ENCODE measurements at regions not wholly inside any gene's neighbourhood (a gene's known extent, or its start where the extent isn't known, plus 50 kb on each side); places are given as distances from the start of the nearest gene placed in this dataset.

- DNase-seq (ENCODE audit: low read depth, low spot score): no peak
Observed at GRCh38 chr11:112806876-112807275, 154.3 kb upstream of the NCAM1 start.

- DNase-seq (ENCODE audit: low read depth, low spot score): no peak
Observed at GRCh38 chr11:112809429-112809828, 151.8 kb upstream of the NCAM1 start.

- DNase-seq (ENCODE audit: low read depth, low spot score): no peak
Observed at GRCh38 chr11:112810951-112811350, 150.3 kb upstream of the NCAM1 start.

- DNase-seq (ENCODE audit: low read depth, low spot score): no peak
Observed at GRCh38 chr11:112811783-112812182, 149.4 kb upstream of the NCAM1 start.

DNA sequence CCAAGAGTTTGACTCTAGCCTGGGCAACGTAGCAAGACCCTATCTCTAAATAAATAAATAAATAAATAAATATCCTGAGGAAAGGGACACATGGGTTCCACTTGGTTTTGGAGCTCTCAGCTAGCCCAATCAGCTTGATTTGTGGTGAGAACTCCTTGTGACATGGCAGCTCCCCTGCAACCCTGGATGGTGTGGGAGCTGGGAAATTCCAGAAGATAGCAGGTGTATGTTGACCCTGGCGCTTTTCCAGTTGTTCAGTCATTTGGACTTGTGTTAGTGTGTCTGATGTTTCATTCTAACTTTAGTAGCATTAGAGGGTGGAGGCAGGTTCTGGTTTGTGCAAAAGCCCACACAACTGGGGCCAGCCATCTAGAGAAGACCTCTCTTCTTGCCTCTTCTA lies 148.5 kb upstream of the NCAM1 start:
- no peak for DNase-seq (ENCODE audit: low read depth, low spot score)

GRCh38 chr11:112814168-112814567 lies 147.1 kb upstream of the NCAM1 start:
- DNase-seq (ENCODE audit: low read depth, low spot score): no peak

DNA sequence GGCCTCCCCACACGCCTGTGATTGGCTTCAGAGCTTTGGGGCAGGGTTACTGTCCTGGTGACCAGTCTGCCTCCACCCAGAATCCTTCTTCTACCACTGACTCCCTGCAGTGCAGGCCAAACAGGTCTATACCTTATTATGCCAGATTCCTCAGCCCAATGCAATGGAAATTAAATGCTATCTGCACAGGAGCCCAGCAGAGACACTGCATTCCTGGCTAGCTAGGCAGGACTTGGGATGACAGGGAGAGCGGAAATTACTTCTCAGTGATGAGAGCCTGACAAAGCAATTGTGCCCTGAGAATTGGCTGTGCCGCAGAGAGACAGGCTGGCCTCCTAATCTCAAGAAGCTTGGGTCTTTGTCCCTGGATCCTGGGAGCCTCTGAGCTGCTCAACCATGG lies 143.8 kb upstream of the NCAM1 start:
- DNase-seq (ENCODE audit: low read depth, low spot score): no peak

DNA sequence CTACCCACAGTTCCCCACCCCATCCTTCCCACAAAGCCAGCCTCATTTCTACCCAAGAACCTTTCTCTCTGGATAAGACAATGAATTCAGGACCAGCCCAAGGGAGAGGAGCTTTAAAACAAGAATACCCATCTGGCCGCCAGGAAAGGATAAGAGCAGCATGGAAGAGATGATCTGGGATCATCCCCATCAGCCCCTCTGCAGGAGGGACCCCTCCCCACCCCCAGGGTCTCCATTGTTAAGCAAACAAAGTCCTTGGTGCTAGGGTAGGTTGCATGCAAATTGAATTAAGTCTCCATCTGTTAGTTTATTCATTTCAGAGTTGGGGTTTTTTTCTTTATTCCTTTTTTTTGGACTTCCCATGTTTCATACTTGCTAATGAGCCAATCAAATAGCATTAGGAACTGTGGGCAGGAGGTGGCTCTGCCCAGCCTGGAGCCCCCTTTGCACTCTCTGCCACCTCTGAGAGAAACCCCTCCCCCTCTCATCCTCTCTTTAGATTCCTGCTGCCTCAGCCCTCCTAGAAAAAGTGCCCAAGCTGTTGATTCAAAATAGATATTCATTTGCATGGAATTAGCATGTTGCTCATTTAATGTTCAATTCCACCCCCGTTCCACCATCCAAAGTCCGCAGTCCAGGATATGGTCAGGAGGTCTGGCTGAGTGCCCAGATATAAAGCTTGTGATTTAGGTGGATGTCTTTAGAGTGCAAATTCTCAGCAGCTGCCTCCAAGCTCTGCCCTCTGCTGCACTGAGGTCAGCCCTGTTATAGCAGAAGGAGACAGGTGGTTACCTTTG lies 138.5 kb upstream of the NCAM1 start:
- DNase-seq (ENCODE audit: low read depth, low spot score): no peak

DNA sequence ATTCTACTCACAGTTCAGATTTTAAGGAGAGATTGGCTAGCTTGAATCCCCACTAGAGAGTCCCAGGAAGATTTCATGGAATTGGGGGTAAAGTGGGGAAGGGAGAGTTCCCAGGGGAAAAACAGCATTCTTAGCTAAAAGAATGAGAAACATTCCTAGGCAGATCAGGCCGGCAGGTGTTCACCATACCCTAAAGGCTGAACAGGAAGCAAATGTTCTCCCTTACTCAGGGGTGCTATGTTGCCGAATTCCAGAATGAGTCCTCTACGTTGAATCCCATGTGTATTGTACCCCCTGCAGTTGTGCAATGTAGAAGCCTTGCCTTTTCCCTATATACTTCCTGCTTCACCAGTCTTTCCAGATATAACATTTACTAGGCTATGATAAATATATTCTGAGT lies 135.2 kb upstream of the NCAM1 start:
- DNase-seq (ENCODE audit: low read depth, low spot score): no peak

DNA sequence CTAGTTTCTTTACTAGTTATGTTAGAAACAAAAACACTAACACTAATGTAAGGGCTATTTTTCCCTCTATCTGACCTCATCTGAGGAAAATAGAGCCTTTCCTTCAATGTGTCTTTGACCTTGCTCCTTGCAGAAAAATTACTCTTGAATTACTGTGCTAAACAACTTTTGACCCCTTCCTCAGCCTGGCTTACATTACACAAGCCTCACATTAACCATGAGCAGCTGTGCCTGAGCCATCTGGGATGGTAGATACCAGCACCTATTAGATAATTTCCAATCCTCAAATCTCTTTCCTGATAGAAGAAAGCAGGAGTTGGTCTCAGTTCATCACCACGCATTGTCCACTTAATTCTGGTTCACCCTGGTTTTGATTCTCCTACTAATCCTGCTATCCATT lies 134.4 kb upstream of the NCAM1 start:
- DNase-seq (ENCODE audit: low read depth, low spot score): no peak

GRCh38 chr11:112828421-112828820 lies 132.8 kb upstream of the NCAM1 start:
- no peak for DNase-seq (ENCODE audit: low read depth, low spot score)

GRCh38 chr11:112829971-112830654 lies 131.1 kb upstream of the NCAM1 start:
- no peak for DNase-seq (ENCODE audit: low read depth, low spot score)

DNA sequence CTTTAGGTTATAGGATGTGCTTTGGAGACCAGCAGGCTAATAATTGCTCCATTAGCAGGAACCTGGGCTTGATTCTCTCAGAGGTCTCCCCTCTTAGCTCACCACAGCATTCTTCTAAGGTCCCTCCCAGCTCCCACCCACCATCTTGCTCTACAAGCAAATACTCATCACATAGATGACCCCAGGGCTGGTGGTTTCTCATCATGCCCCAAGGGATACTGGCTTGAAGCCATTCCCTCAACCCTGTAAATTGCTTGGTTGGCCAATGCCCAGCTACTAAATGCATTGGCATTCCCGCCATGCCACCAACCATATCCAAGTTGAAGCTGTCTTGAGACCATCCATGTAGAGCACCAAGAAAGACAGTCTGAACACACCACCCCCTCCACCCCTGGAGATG lies 130.2 kb upstream of the NCAM1 start:
- no peak for DNase-seq (ENCODE audit: low read depth, low spot score)

DNA sequence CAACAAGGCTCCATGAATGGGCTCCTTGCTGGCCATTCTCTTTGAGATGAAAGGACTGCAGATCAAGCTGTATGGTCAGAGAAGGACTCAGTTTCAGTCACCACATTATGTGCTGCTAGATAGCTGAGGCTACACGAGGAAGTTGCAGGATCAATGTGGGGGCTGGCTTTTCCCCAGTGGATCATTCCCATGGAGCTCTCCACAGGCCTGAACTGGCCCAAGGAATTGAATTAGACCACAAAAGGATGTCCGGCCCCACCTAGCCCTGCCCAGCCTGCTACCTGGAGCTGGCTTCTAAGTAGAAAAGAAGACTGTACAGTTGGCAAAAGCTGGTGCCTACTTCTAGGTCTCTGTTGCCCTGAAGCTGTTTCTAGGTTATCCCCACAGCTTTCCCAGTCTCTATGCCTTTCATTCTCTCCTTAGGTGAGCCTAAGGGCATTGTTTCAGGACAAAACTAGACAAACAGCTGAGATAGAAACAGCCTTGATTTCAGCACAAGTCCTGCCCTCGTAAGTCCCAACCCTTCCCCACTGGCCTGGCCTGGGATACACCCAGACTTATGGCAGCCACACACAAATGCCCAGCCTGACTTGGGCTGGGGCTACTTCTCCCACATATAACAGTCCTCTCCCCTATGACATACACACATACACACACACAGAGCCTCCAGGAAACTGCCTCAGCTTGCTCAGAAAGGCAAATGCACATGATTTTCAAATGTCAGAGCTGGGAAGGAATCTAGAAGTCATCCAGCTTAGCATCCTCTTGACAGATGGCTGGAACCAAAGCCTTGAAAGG lies 129.1 kb upstream of the NCAM1 start:
- no peak for DNase-seq (ENCODE audit: low read depth, low spot score)

DNA sequence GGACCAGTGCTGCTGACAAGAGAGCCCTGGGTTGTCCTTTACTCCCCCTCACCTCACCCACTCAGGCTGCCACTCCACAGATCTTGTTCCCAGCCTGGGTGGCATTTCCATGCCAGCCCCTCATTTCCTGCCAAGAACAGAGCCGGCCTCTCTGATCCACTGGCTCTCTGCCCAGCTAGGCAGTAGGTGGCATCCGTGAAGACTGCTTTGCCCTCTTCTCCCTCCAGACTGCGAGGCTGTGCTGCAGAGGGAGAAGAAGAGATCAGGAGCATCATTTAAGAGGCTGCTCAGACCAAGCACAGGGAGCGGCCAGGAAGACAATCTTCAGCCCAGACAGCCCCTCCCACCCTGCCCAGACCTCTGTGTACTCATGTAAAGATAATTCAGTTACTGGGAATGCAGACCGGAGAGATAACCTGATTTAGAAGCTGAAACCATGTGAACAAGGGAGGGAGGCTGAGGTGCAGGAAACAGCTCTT lies 126.9 kb upstream of the NCAM1 start:
- no peak for DNase-seq (ENCODE audit: low read depth, low spot score)

DNA sequence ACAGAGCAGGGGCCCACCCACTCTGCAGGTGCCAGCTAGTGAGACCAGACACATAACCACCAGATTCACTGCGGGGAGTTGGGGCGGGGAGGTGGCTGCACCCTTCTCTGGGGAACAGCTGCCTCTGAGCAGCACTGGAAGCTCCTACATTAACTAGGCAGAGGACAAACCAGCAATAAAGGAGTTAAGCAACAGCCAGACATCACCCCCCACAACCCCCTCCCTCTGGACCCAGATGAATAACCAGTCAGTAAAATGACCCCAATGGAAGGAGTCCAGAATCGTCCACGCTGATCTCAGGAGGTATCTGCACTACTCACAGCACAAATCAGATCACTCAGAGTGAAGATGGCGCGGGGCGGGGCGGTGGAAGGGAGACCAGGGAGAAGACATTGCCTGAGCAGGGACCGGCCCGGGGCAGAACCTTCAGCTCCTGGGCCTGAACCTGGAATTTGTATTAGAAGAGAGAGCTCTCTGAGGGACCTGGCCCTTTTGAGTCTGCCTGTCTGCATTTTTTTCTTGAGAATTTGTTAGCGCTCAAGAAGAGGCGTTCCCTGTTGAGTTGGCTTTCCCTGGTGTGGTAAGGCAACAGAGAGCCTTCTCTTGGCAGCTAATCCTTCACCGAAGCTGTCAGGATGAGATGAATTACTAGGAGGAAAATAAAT lies 125.5 kb upstream of the NCAM1 start:
- no peak for DNase-seq (ENCODE audit: low read depth, low spot score)

DNA sequence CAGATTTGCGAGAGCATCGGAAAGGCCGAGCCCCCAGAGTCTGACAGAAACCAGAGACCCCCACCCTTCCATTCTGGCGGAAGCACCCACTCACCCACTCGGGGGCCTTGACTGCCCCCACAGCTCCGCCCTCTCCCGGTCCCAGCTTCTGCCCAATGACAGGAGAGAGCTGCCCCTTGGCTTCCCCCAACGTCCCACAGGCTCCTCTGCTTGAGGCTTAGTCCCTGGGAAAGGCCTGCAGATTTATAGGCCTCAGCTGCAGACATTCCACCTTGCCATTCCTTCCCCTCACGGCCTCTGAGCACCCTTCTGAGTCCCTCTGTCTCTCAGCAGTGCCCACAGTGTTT lies 125.0 kb upstream of the NCAM1 start:
- DNase-seq (ENCODE audit: low read depth, low spot score): no peak

- no peak for DNase-seq (ENCODE audit: low read depth, low spot score)
Observed at GRCh38 chr11:112837162-112837826, 123.9 kb upstream of the NCAM1 start.

GRCh38 chr11:112839051-112839450 lies 122.2 kb upstream of the NCAM1 start:
- DNase-seq (ENCODE audit: low read depth, low spot score): no peak

DNA sequence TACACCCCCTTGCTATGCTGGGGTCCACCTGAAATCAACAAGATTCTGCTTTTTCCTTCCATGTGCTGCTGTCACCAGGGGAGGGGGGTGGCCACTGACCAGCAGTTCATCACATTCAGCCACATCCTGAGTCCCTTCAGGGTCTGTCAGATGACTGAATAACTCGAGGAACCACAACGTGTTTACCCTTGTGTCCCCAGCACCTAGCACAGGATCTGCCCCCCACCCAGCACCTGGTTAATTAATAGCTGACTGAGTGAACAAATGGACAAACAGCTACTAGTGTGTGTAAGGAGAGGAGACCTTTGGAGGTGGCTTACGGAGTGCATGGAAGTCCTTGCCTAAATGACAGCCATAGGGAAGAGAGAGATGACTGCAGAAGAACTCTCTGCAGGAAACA lies 119.5 kb upstream of the NCAM1 start:
- DNase-seq (ENCODE audit: low read depth, low spot score): no peak

DNA sequence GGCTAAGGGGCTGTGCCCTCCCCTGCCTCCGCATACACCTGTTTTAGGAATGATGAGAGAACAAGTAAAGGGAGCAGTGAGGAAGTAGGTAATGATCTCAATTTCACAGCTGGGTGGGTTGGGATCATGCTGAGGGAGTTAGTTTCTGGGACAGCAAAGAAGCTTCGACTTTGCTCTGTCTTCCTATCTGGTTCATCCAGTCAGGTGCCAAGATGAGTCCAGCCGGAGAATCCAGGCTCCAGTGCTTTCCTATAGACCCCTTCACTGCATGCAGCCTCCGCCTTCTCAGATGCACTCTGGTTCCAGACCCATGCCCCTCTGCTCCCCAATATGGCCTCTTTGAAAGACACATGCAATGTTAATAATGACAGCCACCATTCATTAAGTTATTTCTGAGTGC lies 119.1 kb upstream of the NCAM1 start:
- DNase-seq (ENCODE audit: low read depth, low spot score): no peak
